ENCODE measurements at regions not wholly inside any gene's neighbourhood (a gene's known extent, or its start where the extent isn't known, plus 50 kb on each side); places are given as distances from the start of the nearest gene placed in this dataset.
"Not testable (repeated sequence)": the region's sequence is repeated elsewhere in the genome, so short reads cannot be mapped to it uniquely, and the experiment has no call there.

DNA sequence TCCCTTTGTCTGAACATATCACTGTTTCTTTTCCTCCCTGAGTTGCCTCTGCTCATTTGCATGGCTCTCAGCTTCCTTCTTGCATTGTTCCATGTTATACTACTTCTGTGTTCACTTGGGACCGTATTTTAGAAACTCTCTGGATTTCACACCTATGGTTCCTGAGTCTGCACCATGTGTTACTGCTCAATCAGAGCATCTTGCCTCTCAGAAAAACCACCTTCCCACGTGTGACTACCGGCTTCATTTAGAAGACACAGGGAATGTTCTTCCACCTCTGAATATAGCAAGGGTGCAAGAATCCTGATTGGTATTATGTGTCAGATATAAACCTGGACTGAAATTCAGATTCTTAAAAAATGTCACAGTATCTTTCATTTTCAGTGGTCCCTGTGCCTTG is 731.2 kb downstream of the TDRD15 start:
- DNase-seq (ENCODE audit: low spot score), result no peak

- no peak for DNase-seq (ENCODE audit: low spot score)
These were observed 732.9 kb downstream of the TDRD15 start for GRCh38 chr2:21856708-21857107.

DNA sequence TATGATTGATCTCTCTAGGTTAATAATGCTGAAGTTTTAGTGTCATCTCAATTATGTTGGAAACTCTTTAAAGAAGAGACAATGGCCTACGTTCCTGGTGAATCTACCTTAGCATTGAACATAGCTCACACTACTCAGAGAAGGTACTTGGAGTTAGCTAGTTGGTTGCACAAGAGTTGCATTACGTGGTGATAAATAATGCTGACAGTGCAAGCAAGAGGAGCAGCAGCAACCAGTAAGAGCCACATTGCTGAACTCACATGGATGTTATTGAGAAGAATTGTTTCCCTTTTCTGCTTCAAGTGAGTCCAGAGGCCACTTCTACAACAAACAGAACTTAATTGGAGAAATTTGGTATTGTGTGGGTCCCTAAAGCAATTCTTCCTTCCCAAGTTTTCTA is 737.1 kb downstream of the TDRD15 start:
- DNase-seq (ENCODE audit: low spot score), result no peak

- DNase-seq (ENCODE audit: low spot score), result no peak
These were observed 742.5 kb downstream of the TDRD15 start for GRCh38 chr2:21866316-21866715.

- DNase-seq (ENCODE audit: low spot score), result no peak
These were observed 764.1 kb downstream of the TDRD15 start for GRCh38 chr2:21887881-21888280.

GRCh38 chr2:21890041-21890440 is 766.3 kb downstream of the TDRD15 start:
- DNase-seq (ENCODE audit: low spot score), result no peak

- no peak for DNase-seq (ENCODE audit: low spot score)
These were observed 766.9 kb downstream of the TDRD15 start for GRCh38 chr2:21890716-21891115.

DNA sequence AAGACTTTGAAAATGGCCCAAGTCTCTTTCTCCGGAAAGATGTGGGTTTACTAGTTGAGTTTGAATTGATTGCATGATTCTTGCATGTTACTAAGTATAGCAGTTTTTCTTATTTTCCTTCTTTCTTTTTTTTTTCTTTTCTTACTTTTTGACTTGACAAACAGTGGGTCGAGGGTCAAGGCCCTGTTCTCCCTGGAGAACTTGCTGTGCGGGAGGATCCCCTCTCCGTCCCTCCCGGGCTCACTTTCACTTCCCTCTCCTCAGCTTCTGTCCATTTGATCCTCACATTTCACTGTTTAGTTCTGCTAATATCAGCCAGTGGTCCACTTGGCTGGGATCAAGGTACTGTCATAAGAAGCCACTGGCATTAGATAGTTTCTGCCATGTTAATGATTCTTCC is 767.4 kb downstream of the TDRD15 start:
- no peak for DNase-seq (ENCODE audit: low spot score)

DNA sequence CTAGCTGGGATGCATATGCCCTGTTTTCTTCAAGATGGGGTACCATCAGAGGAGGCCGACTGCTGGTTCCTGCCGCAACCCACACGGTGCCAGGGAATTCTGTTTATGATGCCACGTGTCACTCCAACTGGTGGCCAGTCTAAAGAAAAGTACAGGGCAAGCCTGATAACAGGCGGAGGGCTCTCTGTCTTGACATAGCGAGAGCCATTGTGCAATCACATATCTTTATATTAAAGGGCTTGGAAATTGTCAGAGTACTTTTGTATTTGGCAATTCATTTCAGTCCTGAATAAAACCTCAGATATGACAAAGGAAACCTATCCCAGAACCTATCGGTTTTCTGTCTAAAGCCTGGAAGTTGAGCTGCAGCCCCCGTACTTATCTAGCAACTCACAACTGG is 768.4 kb downstream of the TDRD15 start:
- no peak for DNase-seq (ENCODE audit: low spot score)

DNA sequence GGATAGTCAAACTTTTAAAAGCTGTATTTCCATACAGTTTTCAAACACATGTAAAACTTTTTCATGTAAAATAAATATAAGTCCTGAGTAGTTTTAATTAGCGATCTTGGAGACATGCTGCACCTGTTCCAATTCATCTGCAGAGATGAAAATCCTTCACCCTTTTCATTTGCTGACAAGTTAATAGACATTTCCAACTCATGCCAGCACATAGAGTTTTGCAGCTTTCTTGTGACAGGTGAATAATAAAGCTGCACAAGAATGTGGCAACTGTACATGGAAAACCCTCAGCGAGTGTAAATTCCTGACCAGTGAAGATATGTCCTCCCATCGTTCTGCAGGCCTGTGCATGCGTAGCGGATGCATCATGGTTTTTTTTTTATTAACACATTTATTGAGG is 771.4 kb downstream of the TDRD15 start:
- no peak for DNase-seq (ENCODE audit: low spot score)

DNA sequence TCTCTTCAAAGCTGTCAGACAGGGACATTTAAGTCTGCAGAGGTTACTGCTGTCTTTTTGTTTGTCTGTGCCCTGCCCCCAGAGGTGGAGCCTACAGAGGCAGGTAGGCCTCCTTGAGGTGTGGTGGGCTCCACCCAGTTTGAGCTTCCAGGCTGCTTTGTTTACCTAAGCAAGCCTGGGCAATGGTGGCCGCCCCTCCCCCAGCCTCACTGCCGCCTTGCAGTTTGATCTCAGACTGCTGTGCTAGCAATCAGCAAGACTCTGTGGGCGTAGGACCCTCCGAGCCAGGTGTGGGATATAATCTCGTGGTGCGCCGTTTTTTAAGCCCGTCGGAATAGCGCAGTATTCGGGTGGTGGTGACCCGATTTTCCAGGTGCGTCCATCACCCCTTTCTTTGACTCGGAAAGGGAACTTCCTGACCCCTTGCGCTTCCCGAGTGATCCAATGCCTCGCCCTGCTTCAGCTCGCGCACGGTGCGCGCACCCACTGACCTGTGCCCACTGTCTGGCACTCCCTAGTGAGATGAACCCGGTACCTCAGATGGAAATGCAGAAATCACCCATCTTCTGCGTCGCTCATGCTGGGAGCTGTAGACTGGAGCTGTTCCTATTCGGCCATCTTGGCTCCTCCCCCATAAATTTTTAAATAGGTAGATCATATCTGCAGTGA is 785.1 kb downstream of the TDRD15 start:
- not testable (repeated sequence) for DNase-seq (ENCODE audit: low spot score)

GRCh38 chr2:21910832-21911507 is 787.2 kb downstream of the TDRD15 start:
- no peak for DNase-seq (ENCODE audit: low spot score)

- no peak for DNase-seq (ENCODE audit: low spot score)
These were observed 788.6 kb downstream of the TDRD15 start for GRCh38 chr2:21912405-21912804.

DNA sequence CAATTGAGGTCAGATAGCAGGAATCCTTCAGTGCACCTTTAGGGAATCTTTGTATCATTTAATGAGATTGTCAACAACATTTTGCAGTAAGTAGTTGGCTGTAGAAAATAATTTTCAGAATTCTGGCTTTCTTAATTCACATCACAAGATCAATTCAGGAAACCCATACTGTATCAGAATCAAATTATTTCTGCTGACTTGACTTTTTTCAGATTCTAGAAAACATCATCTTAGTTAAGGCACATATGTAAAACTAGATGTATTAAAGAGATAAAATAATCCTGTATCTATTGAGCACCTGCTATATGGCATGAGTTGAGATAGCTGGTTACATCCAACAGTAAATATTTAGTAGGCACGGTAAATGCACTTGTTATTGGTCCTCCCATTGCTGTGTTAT is 791.4 kb downstream of the TDRD15 start:
- no peak for DNase-seq (ENCODE audit: low spot score)

- DNase-seq (ENCODE audit: low spot score), result no peak
These were observed 793.3 kb downstream of the TDRD15 start for GRCh38 chr2:21916934-21917522.

DNA sequence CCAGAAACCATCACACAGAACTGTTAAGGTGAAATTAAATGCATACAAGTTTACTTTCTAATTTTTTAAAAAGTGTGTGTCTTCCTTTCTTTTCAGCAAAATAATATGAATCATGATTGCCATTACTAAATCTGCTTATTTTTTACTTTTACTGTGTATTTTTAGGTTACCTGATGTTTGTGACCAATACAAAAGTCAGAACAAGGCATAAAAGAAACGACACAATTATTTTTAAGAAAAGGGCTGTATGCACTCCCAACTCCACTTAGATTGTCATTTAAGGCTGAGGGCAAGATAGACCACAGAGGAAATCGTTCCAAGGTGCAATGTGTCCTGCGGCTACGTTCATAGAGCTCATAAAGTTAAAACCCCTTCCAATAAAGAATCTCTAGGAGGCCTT is 797.0 kb downstream of the TDRD15 start:
- no peak for DNase-seq (ENCODE audit: low spot score)

DNA sequence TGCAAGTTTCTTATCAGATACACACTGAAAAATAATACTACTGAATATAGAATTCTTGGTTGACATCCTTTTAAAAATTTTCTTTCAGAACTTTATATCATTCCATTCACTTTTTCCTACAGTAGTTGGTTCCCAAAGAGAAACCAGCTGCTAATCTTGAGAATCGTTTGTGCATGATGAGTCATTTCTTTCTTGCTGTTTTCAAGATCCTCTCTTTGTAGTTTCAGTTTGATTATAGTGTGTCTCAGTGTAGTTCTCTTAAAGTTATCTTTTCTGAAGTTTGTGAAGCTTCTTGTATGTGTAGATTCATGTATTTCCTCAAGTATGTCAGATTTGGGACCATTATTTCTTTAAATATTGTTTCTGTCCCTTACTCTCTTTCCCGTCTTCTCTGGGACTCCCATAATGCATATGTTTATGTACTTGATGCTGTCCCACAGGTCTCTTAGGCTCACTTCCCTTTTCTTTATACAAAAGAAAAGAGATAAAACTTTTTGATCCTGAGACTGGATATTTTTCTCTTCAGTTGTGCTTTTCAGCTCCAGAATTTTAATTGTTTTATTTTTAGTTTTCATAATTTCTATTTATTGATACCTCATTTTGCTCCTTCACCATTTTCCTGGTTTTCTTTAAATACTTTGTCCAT is 801.0 kb downstream of the TDRD15 start:
- no peak for DNase-seq (ENCODE audit: low spot score)

DNA sequence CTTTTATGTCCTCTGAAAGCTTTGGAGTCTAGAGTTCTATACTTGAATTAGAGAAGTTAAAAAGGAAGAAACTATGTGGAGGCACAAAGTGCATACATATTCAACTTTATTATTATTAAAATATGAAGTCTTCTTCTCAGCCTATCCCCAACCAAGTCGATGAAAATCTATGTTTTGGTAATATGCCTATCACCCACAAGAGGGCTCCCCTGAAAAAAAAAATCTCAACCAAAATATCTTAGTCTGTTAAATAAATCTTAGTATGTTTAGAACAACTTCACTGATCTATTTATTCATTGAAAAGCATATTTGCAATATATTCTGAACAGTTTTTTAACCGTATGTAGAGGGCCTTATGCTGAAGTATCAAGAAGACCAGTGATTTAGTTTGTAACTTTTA is 804.5 kb downstream of the TDRD15 start:
- DNase-seq (ENCODE audit: low spot score), result no peak

DNA sequence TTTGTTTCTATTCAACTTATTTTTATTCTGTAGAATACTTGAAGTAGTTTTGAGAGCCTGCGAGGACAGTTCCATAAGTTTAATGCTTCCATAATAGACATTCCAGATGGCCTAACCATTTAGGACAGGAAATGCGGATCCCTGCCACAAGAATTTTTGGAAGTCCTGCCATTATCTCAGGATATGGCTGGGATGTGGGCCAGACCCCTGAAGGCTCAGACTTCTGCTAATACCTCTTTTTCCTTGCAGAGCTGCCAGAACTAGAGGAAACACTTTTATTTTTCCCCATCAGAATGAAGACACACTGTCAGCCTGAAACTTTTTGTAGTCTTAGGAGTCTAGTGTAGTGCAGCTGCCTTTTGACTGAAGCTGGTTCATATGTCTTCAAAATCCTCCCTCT is 806.5 kb downstream of the TDRD15 start:
- no peak for DNase-seq (ENCODE audit: low spot score)

GRCh38 chr2:21939967-21940366 is 816.2 kb downstream of the TDRD15 start:
- DNase-seq (ENCODE audit: low spot score), result no peak

GRCh38 chr2:21944536-21944935 is 820.8 kb downstream of the TDRD15 start:
- DNase-seq (ENCODE audit: low spot score), result no peak

DNA sequence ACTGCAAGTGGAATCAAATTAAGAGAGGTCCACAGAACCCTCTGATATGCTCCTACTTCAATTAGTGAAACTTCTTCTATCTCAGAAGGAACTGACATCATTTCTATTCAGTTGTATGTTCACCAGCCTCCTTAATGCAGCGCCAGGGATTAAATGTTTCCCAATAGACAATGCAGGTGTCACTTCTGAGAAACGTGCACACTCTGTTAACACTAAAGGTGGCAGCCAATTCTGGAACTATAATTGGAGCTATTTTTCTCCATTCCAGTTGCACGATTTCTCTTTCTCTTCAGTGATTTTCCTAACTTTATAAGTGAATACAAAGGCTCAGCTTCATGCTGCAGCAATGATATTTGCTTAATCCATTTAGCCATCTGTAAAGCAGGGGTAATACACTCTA is 821.9 kb downstream of the TDRD15 start:
- no peak for DNase-seq (ENCODE audit: low spot score)

DNA sequence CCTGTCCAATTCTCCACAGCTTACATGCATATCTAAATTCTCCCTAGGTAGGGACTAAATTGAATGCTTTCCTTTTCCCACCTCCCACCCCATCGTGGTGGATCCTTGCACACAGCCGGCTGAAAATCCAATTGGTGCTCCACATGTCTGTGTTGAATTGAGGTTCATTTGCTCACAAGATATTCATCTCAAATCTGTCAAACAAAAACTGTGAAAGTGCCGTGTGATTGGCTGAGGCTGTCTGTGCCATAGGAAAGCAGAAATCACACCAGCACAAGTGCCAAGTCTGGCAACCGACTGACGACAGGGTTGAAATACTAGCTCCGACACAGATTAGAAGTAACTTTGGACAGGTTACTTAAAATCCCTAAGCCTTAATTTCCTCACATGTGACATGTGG is 823.3 kb downstream of the TDRD15 start:
- DNase-seq (ENCODE audit: low spot score), result no peak

All from CD4-positive, alpha-beta T cell treated with Interleukin-15 for 4 hours (primary cell).